ENCODE measurements at regions not wholly inside any gene's neighbourhood (a gene's known extent, or its start where the extent isn't known, plus 50 kb on each side); places are given as distances from the start of the nearest gene placed in this dataset.
A peak's percentile ranks its signal among the peaks of the same experiment; 100 is the strongest.

DNA sequence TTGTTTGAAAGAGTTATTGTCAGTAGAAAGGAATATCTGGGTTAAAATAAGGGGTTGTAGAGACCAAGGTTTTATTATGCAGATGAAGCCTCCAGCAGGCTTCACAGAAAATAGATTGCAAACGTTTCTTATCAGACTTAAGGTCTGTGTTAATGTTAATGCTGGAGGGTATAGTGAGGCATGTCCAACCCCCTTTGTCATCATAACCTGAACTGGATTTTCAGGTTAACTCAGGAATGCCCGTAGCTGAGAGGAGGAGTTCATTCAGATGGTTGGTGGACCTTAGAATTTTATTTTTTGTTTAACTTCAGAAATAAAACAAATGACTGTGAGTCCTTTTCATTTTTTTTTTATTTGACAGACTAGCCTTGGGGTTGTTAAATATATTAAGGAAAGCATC is 354.1 kb downstream of the GPM6A start:
- no peak overlapping the region for H3K27ac ChIP-seq
- no peak for TF ChIP-seq ZFX (IDR thresholded peaks at IDR 0.05; ENCODE audit: borderline replicate concordance)
- TF ChIP-seq, protein P1, sequence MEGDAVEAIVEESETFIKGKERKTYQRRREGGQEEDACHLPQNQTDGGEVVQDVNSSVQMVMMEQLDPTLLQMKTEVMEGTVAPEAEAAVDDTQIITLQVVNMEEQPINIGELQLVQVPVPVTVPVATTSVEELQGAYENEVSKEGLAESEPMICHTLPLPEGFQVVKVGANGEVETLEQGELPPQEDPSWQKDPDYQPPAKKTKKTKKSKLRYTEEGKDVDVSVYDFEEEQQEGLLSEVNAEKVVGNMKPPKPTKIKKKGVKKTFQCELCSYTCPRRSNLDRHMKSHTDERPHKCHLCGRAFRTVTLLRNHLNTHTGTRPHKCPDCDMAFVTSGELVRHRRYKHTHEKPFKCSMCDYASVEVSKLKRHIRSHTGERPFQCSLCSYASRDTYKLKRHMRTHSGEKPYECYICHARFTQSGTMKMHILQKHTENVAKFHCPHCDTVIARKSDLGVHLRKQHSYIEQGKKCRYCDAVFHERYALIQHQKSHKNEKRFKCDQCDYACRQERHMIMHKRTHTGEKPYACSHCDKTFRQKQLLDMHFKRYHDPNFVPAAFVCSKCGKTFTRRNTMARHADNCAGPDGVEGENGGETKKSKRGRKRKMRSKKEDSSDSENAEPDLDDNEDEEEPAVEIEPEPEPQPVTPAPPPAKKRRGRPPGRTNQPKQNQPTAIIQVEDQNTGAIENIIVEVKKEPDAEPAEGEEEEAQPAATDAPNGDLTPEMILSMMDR (IDR thresholded peaks at IDR 0.05), result no peak

DNA sequence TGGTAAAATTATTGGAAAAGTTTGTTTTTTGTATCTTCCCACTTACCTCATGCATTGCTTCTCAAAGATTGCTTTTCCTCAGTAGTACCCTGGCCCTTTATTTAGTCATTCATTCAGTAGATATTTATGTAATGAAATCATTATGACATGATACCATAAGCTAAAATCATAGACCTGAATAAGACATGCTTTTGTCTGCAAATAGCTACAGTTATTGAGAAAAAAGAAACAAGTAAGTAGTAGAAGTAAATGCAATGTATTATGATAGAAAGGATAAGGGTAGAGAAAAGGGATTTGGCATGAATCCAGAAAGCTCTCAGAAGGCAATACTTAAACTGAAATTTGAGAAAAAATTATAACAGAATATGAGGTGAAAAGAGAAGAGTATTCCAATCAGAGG is 352.5 kb downstream of the GPM6A start:
- H3K27ac ChIP-seq, result no peak overlapping the region
- TF ChIP-seq, protein P1 (IDR thresholded peaks at IDR 0.05), result no peak
- TF ChIP-seq ZFX (IDR thresholded peaks at IDR 0.05; ENCODE audit: borderline replicate concordance), result no peak

DNA sequence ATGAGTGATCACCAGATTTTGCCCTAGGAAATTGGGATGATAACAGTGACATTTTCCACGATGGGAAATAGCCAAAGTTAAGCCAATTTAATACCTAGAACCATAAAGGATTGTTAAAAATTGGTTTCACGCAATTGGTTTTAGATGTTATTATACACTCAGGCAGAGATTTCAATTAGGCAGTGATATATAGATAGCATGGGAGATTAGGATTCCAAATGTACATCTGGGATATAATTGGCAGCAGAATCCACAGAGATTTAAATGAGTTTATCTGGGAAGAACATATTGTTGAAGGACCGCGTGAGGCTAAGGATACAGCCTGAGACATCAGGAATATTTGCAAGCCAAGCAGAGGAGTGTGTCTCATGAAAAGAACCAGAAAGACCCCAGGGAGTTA is 351.6 kb downstream of the GPM6A start:
- H3K27ac ChIP-seq, result no peak overlapping the region
- TF ChIP-seq, protein P1 (IDR thresholded peaks at IDR 0.05), result no peak
- no peak for TF ChIP-seq ZFX (IDR thresholded peaks at IDR 0.05; ENCODE audit: borderline replicate concordance)

DNA sequence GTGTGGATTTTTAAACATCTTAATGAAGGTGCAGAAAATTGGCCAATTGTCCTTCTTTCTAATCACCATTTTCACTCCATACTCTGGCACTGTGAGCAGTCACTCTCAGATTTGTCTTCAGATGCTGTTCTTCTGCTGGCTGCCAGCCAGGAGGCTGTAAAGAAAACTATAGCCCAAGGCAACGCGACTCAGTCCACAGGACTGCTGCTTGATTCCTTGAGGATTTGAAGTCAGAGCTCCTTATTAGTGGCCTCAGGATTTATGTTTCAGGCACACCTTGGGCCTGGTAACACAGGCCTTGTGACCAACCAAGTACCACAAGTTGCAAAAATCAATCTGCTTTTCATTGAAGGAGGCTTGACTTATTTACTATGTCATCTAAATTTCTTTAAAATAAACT is 342.6 kb downstream of the GPM6A start:
- TF ChIP-seq ZFX (IDR thresholded peaks at IDR 0.05; ENCODE audit: borderline replicate concordance), result no peak
- TF ChIP-seq, protein P1 (IDR thresholded peaks at IDR 0.05), result no peak
- peak overlapping the region; percentile 37; the same call in 1 of the 2 replicates for H3K27ac ChIP-seq

DNA sequence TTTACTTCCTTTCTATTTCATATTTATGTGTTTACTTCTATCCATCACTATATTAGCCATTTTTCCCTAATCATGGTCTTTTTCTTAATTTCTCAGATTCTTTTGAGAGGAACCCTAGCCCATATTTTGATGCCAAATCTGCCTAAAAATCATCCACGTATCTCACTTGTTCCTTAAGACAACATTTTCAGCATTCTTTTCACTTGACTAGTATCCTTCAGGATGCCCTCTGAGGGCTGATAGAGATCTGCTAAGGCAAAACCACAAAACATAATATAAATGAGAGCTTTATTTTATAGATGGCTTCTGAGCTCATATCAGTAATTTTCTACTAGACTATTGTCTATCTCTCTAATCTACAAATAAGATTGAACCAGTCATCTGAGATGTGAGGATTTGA is 341.9 kb downstream of the GPM6A start:
- H3K27ac ChIP-seq, result no peak overlapping the region
- no peak for TF ChIP-seq ZFX (IDR thresholded peaks at IDR 0.05; ENCODE audit: borderline replicate concordance)
- TF ChIP-seq, protein P1 (IDR thresholded peaks at IDR 0.05), result no peak

DNA sequence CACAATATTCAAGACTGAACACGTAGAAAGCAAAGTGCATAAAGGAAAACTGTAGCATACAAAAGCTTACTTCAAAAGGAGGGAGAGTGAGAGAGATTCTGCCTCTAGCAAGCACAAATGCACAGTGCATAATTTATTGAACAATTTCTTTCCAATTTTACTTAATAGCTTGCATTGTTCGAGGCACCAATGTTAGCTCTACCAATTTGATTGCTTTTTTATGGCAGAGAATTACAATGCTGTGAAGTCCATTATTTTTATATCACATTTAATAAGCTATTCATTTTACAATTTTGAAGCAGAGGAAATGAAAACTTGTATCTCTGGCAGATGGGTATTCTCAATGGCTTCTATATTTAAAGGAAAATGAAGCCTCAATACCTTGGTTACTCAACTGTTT is 331.7 kb downstream of the GPM6A start:
- H3K27ac ChIP-seq, result no peak overlapping the region
- no peak for TF ChIP-seq ZFX (IDR thresholded peaks at IDR 0.05; ENCODE audit: borderline replicate concordance)
- TF ChIP-seq, protein P1 (IDR thresholded peaks at IDR 0.05), result no peak

DNA sequence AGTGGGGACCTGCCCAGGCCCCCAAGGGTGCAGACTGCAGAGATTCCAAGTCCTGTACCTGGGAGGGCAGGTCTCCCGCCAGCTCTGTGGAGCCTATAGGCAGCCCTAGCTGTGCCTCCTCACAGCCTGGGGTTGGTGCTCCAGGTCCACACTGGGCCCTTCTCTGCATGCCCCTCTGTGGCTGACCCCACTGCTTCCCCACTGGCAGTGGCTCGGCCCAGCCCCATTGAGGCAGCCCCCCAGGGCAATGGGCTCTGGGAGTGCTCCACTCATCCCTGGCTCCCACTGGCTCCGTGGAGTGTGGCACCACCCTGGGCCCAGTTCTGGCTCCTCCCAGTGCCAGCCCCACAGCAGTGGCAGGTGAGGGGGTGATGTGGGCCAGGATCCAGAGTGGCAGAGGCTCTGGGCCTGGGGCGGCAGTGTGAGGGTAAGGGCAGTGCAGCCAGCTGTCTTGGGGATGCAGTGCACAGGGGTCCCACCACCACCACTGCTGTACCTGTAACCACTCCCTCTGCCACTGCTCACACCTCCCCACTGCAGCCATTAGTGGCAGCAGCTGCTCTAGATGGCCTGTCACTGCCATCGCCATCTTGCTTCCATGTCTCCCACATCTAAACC is 312.2 kb downstream of the GPM6A start:
- no peak overlapping the region for H3K27ac ChIP-seq
- TF ChIP-seq, protein P1 (IDR thresholded peaks at IDR 0.05), result no peak
- TF ChIP-seq ZFX (IDR thresholded peaks at IDR 0.05; ENCODE audit: borderline replicate concordance), result no peak

Data from 22Rv1 (cell line).